HG03060 (cell line): ENCODE measurements at regions not wholly inside any gene's neighbourhood (a gene's known extent, or its start where the extent isn't known, plus 50 kb on each side); places are given as distances from the start of the nearest gene placed in this dataset.

Source experiments
- ATAC-seq: cut with Tn5 transposase; IDR thresholded peaks from one replicate; pipeline ENCODE4 v1.9.1; 2021; ENCODE audit warnings: low read depth, moderate number of reproducible peaks; ENCODE audit not compliant: unreplicated experiment

- no peak for ATAC-seq
Observed at GRCh38 chr1:218633238-218633988, 288.3 kb downstream of the TGFB2 start.

DNA sequence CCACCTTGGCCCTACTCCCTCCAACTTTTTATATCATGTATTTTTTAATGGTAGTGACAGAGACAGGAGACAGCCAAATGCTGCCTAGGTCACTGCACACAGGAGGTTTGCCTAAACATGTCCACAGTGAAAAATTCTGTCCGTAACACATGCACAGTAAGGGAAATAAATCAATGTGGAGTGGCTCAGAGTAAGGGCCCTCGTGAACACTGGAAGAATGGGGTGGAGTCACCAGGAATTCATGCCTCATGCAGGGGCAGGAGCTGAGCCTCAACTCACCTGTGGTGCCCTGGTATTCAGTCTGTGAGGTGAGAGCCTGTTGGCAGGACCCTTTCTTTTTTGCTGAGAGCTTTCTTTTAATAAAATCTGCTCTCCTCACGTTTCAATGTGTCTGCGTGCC is 289.1 kb downstream of the TGFB2 start:
- no peak for ATAC-seq

DNA sequence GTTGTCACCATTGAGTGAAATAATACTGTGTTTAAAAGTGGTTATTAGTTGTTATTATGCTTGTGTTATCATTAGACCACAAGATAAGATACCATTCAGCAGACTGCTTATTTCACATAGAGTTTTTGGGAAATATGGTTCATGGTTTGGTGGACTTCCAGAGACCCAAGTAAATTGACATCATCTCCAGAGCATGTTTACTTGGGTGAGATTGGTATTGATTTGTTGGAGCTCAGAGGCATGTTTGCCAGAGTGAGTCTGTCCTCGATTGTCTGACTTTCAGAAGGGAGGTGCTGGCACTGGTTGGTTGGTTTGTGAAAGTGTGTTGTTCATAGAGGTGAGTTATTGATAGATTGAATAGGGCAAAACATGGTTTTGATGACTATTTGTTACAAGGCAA is 291.4 kb downstream of the TGFB2 start:
- no peak for ATAC-seq

DNA sequence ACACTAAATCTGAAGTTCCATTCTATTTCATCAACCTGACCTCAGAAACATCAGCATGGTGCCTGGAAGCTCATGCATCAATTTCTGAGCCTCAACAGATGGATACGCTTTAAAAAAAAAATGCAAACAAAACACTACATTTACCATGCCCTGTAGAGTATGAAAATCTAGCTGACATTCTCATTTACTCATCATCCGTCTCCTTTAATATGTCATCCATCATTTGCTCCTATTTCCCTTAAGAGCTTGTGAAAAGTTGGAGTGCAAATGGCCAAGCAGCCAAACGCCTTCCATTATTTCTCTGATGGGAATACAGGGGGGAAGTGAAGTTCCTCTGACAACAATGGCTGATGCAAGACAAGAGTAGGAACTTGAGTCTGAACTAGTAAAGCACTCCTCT is 295.0 kb downstream of the TGFB2 start:
- no peak for ATAC-seq

- no peak for ATAC-seq
Observed at GRCh38 chr1:218642033-218642948, 297.2 kb downstream of the TGFB2 start.

GRCh38 chr1:218643281-218643680 is 298.1 kb downstream of the TGFB2 start:
- ATAC-seq: no peak

DNA sequence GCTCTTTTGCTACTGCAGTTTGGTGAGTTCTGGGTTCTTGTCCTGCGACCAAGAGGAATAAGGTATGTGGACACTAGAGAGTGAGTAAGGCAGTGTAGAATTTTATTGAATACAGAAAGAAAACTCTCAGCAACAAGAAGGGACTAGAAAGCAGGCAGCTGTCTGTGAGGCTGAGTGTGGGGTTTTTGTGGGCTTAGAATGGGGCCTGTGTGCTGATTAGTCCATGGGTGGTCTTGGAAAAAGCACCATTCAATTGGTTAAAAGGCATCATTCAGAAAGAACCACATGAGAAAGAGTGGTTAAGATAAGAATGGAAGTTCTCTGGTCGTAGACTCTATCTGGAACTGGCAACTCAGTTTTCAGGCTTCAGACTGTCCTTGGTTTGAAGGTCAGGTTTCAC is 298.8 kb downstream of the TGFB2 start:
- no peak for ATAC-seq

GRCh38 chr1:218646288-218646687 is 301.2 kb downstream of the TGFB2 start:
- no peak for ATAC-seq

- no peak for ATAC-seq
Observed at GRCh38 chr1:218656301-218657037, 311.3 kb downstream of the TGFB2 start.

DNA sequence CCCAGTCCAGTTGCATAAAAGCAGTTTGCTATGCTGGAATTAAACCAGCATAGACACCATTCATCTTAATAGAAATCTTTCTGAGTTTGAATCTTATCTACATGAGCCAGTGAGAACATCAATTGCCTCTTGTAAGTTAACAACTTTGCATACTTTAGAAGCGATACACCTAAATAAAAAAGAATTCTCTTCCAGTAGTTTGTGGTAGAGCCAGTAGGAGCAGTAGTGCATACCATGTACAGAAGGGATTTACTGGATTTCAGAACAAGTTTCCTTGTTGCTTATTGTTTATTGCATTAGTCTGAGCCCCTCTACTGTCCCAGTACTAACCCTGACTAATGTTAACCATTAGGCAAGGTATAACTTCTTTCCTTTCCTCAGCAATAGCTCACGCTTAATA is 313.1 kb downstream of the TGFB2 start:
- ATAC-seq: no peak

GRCh38 chr1:218658899-218659298 is 313.8 kb downstream of the TGFB2 start:
- no peak for ATAC-seq

GRCh38 chr1:218659911-218660677 is 315.0 kb downstream of the TGFB2 start:
- ATAC-seq: no peak

DNA sequence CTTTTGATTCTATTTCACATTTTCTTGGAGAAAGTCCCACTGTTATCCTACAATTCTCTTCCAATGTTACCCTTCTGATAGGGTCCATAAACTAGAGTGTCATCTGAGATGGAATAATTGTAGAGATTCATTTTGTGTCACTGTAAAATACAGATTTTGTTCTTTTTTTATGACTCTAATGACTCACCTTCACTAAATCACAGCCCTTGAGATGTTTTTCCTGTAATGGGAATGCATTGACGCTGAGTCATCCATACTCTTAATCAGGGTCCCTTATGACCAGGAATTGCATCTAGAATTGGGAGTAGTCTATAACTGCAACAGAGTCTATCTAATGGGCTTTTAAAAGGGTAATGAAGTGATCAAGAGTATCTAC is 315.5 kb downstream of the TGFB2 start:
- ATAC-seq: no peak

DNA sequence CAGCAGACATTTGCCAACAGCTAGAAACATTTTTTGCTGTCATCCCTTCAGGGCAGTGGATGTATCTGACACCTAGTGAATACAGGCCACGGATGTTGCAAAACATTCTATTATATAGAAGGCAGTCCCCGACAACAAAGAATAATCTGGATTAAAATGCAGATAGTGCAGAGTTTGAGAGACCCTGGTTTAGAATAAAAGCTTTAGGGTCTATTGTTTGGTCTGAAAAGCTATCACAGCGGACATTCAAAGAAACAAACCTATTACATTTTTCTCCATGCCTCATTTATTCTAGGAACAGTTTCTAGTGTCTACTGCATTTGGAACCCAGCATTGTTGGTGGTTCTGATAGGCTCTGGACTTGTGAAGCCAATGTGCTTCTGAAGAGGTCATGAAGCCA is 316.3 kb downstream of the TGFB2 start:
- ATAC-seq: no peak

- no peak for ATAC-seq
Observed at GRCh38 chr1:218664385-218665170, 319.4 kb downstream of the TGFB2 start.

GRCh38 chr1:218665221-218665620 is 320.1 kb downstream of the TGFB2 start:
- ATAC-seq: no peak

GRCh38 chr1:218666263-218666662 is 321.1 kb downstream of the TGFB2 start:
- no peak for ATAC-seq

GRCh38 chr1:218667781-218668516 is 322.8 kb downstream of the TGFB2 start:
- ATAC-seq: no peak

- no peak for ATAC-seq
Observed at GRCh38 chr1:218669431-218669830, 324.3 kb downstream of the TGFB2 start.
